K562 (cell line): ENCODE measurements at regions not wholly inside any gene's neighbourhood (a gene's known extent, or its start where the extent isn't known, plus 50 kb on each side); places are given as distances from the start of the nearest gene placed in this dataset.

ENCODE experiments used
- ATAC-seq: fragments of 200-7000 bp; cut with Tn5 transposase; 3 replicates; pipeline ENCODE4 v1.9.1; 2020; ENCODE audit warnings: moderate library complexity
- BruUV-seq: library from RNA; stranded (reverse); fragments of 400-500 nt; replicated peaks from 2 replicates; lab custom pipeline; 2021; lab: Mats Ljungman, UMichigan
- CTCF ChIA-PET: fragments of 300-600 bp; formaldehyde crosslinking; extraction: SDS; loops from one replicate; lab custom pipeline; 2021; ENCODE audit warnings: low intra/inter-chr PET ratio; lab: Yijun Ruan, JAX
- POLR2A ChIA-PET: fragments of 300-600, 350-650 bp; sonication (Branson Sonifier 250); formaldehyde crosslinking; extraction: SDS; loops from one replicate; lab custom pipeline; 2021; ENCODE audit warnings: antibody characterized with exemption, inconsistent platforms; lab: Yijun Ruan, JAX
- DNase-seq, 4 experiments: peaks; one replicate each; pipeline versions ENCODE4 v3.0.0 to v3.0.0-alpha.2; 2011 to 2018; ENCODE audit warnings: low spot score in 3 of 4, mixed read lengths in 3 of 4; ENCODE audit errors: extremely low read depth in 1 of 4
- FAIRE-seq: peaks from 2 replicates; lab custom pipeline; 2011; peaks lifted over from hg19 to GRCh38; lab: Jason Lieb, UNC
- H2AFZ ChIP-seq: 2 replicates; pipeline ENCODE4 v1.6.0; 2011; ENCODE audit warnings: low read depth, low read length, control low read depth, inconsistent platforms
- H3K27ac ChIP-seq: fragments of 200-600 bp; 3 replicates; pipeline ENCODE4 v1.8.0; 2011; ENCODE audit warnings: low read depth, mild to moderate bottlenecking, control low read depth, inconsistent platforms, low read length, moderate library complexity, mixed read lengths; ENCODE audit errors: extremely low read depth
- H3K27me3 ChIP-seq, 2 experiments: fragments of 300-600 bp in 1 of 2; 2 replicates in 1 of 2; 3 replicates in 1 of 2; pipeline versions ENCODE4 v1.6.0 to v1.8.0; 2011; ENCODE audit warnings: inconsistent platforms in 2 of 2, low read length in 2 of 2, mild to moderate bottlenecking in 1 of 2, mixed read lengths in 1 of 2, moderate library complexity in 1 of 2; ENCODE audit not compliant: control insufficient read depth in 2 of 2, insufficient read depth in 2 of 2
- H3K36me3 ChIP-seq: fragments of 300-600 bp; 3 replicates; pipeline ENCODE4 v1.8.0; 2011; ENCODE audit warnings: mild to moderate bottlenecking, low read length, inconsistent platforms; ENCODE audit not compliant: control insufficient read depth, insufficient read depth
- H3K4me1 ChIP-seq, 2 experiments: fragments of 200-600 bp in 1 of 2; replicated peaks in 1 of 2; 2 replicates in 1 of 2; 3 replicates in 1 of 2; pipeline versions ENCODE4 v1.5.1 to v1.8.0; 2011; ENCODE audit warnings: inconsistent platforms in 2 of 2, low read length in 2 of 2, mild to moderate bottlenecking in 1 of 2, mixed read lengths in 1 of 2, moderate library complexity in 1 of 2; ENCODE audit not compliant: control insufficient read depth in 2 of 2, insufficient read depth in 2 of 2
- H3K4me2 ChIP-seq: 2 replicates; pipeline ENCODE4 v1.6.1; 2011; ENCODE audit warnings: low read length, control low read depth, inconsistent platforms, mixed read lengths; ENCODE audit not compliant: insufficient read depth
- H3K4me3 ChIP-seq: fragments of 200-600 bp; sonication (generic), shearing (Covaris generic); 2 replicates; pipeline ENCODE4 v1.5.1; 2016; ENCODE audit warnings: control low read depth, inconsistent platforms
- H3K79me2 ChIP-seq: fragments of 200-600 bp; 3 replicates; pipeline ENCODE4 v1.8.0; 2011; ENCODE audit warnings: low read length, inconsistent platforms; ENCODE audit not compliant: control insufficient read depth, insufficient read depth
- H3K9ac ChIP-seq, 2 experiments: 2 replicates each; pipeline versions ENCODE4 v1.6.0 to v1.6.1; 2011; ENCODE audit warnings: low read depth in 2 of 2, low read length in 2 of 2, control low read depth in 1 of 2, inconsistent platforms in 1 of 2, mild to moderate bottlenecking in 1 of 2, mixed read lengths in 1 of 2; ENCODE audit not compliant: insufficient read depth in 1 of 2
- H3K9me1 ChIP-seq: one replicate; pipeline ENCODE4 v1.6.0; 2011; ENCODE audit warnings: inconsistent platforms, mild to moderate bottlenecking, low read length, moderate library complexity; ENCODE audit not compliant: control insufficient read depth, insufficient read depth
- H3K9me3 ChIP-seq: replicated peaks from 2 replicates; pipeline ENCODE4 v1.5.1; 2011; ENCODE audit warnings: low read depth, low read length, inconsistent platforms; ENCODE audit not compliant: control insufficient read depth, insufficient read depth
- H4K20me1 ChIP-seq: replicated peaks from 2 replicates; pipeline ENCODE4 v1.6.1; 2011; ENCODE audit warnings: low read length, inconsistent platforms, mixed read lengths; ENCODE audit not compliant: control insufficient read depth, insufficient read depth
- AFF1 ChIP-seq, 2 experiments: fragments of 450-650 bp; IDR thresholded peaks; 2 replicates each; pipeline ENCODE4 v1.6.1; 2018; ENCODE audit warnings: mild to moderate bottlenecking in 2 of 2, low read depth in 1 of 2; ENCODE audit not compliant: partially characterized antibody in 2 of 2
- BHLHE40 ChIP-seq: IDR thresholded peaks from 2 replicates; pipeline ENCODE4 v1.6.1; 2011; ENCODE audit warnings: low read length, improper control_type of control experiment
- CBFA2T3 ChIP-seq: fragments of 450-650 bp; IDR thresholded peaks from 2 replicates; pipeline ENCODE4 v1.6.1; 2017
- ERF ChIP-seq: fragments of 450-650 bp; formaldehyde crosslinking; IDR thresholded peaks from 2 replicates; pipeline ENCODE4 v1.4.0; 2020; ENCODE audit warnings: mild to moderate bottlenecking, mixed read lengths
- ETS2 ChIP-seq: IDR thresholded peaks from 2 replicates; pipeline ENCODE4 v1.6.1; 2016; ENCODE audit warnings: borderline replicate concordance, missing genetic modification characterization, mild to moderate bottlenecking, moderate library complexity, missing compliant biosample characterization; ENCODE audit not compliant: poor library complexity, severe bottlenecking
- FOXP1 ChIP-seq: sonication (generic); formaldehyde crosslinking; IDR thresholded peaks from 2 replicates; pipeline ENCODE4 v1.8.0; 2022; ENCODE audit warnings: mild to moderate bottlenecking, missing genetic modification reagents
- HDGF ChIP-seq: fragments of 450-650 bp; IDR thresholded peaks from 2 replicates; pipeline ENCODE4 v1.6.1; 2016
- HMG20A ChIP-seq: fragments of 450-650 bp; formaldehyde crosslinking; conservative IDR thresholded peaks from 2 replicates; pipeline ENCODE4 v1.4.0; 2020; ENCODE audit warnings: mild to moderate bottlenecking, mixed read lengths
- IRF2 ChIP-seq: sonication (generic); formaldehyde crosslinking; IDR thresholded peaks from 2 replicates; pipeline ENCODE4 v1.8.1; 2022; ENCODE audit warnings: mild to moderate bottlenecking, missing genetic modification reagents
- JUND ChIP-seq, 2 experiments: IDR thresholded peaks; 2 replicates in 1 of 2; 3 replicates in 1 of 2; pipeline ENCODE4 v1.6.1; 2011; ENCODE audit warnings: borderline replicate concordance in 2 of 2, low read depth in 2 of 2, low read length in 2 of 2, improper control_type of control experiment in 1 of 2, missing biosample characterization in 1 of 2, missing genetic modification characterization in 1 of 2, missing genetic modification reagents in 1 of 2
- POLR2A ChIP-seq: fragments of 450-650 bp; conservative IDR thresholded peaks from 2 replicates; pipeline ENCODE4 v1.6.1; 2016
- RAD21 ChIP-seq, 2 experiments: fragments of 250-450 bp in 1 of 2; fragments of 450-650 bp in 1 of 2; sonication (Bioruptor Pico) in 1 of 2; formaldehyde crosslinking in 1 of 2; IDR thresholded peaks in 1 of 2; conservative IDR thresholded peaks in 1 of 2; 2 replicates each; pipeline versions ENCODE4 v1.4.0 to v1.8.0; 2020 to 2022; ENCODE audit warnings: mild to moderate bottlenecking in 2 of 2, moderate library complexity in 1 of 2
- ZNF3 ChIP-seq: fragments of 250-450 bp; sonication (Bioruptor Pico); IDR thresholded peaks from 2 replicates; pipeline ENCODE4 v1.5.0; 2021; ENCODE audit warnings: mild to moderate bottlenecking, moderate library complexity
- ZNF431 ChIP-seq: sonication (generic); formaldehyde crosslinking; IDR thresholded peaks from 2 replicates; pipeline ENCODE4 v1.8.0; 2022; ENCODE audit warnings: mild to moderate bottlenecking, missing genetic modification reagents
- ZNF77 ChIP-seq: fragments of 250-450 bp; sonication (Bioruptor Pico); IDR thresholded peaks from 2 replicates; pipeline ENCODE4 v1.5.0; 2020
- WGBS: fragments of 100-300 bp; shearing (Covaris generic); methylation state at CpG from one replicate; pipeline ENCODE4 v1.1.6; 2016; ENCODE audit warnings: low coverage, mixed read lengths; ENCODE audit not compliant: insufficient coverage; ENCODE audit errors: missing lambda C conversion rate; 5-methylcytosine and 5-hydroxymethylcytosine counted together
- in situ Hi-C: fragments of 300-500 bp; cut with MboI; formaldehyde crosslinking; loops from 4 replicates; pipeline ENCODE4 v1.15.0; 2018; ENCODE audit warnings: inconsistent platforms, mixed read lengths
- intact Hi-C: fragments of 100-400 bp; cut with micrococcal nuclease; formaldehyde crosslinking; loops from 2 replicates; pipeline ENCODE4 v1.14.2; 2022

- in situ Hi-C loops: no loop called here
Measured at GRCh38 chr3:127370906-127371305, 83.1 kb upstream of the PRR20G start.

More at GRCh38 chr3:127370906-127371305, 83.1 kb upstream of the PRR20G start:
- H3K4me2 ChIP-seq: no peak overlapping the region
- TF ChIP-seq HMG20A (CRISPR knock-in tag) (no peak), IRF2 (CRISPR knock-in tag) (no peak), POLR2A (no peak), RAD21 (CRISPR knock-in tag; conservative IDR thresholded peaks at IDR 0.05 in 1 of 2, IDR thresholded peaks at IDR 0.05 in 1 of 2) (no peak), FOXP1 (CRISPR knock-in tag) (no peak), ERF (CRISPR knock-in tag) (no peak), JUND (IDR thresholded peaks at IDR 0.05; ENCODE audit: borderline replicate concordance, low read depth, low read length) (no peak), JUND (tag; IDR thresholded peaks at IDR 0.05; ENCODE audit: borderline replicate concordance, low read depth, low read length) (no peak), AFF1 (IDR thresholded peaks at IDR 0.05; ENCODE audit: low read depth in 1 of 2, partially characterized antibody in 2 of 2) (no peak), BHLHE40 (no peak), HDGF (no peak), ZNF3 (CRISPR knock-in tag) (no peak), CBFA2T3 (no peak), ZNF77 (no peak), ETS2 (tag) (no peak), ZNF431 (CRISPR knock-in tag) (no peak)
- TF ChIP-seq, all 486 proteins: peak for 0
- H3K27ac ChIP-seq: no peak overlapping the region
- DNase-seq (no peak), ATAC-seq (no peak), FAIRE-seq (no peak)
- intact Hi-C loops: no loop called here
- no peaks in the 10 kb centered on the region for H3K9me1 ChIP-seq
- no peaks in the 10 kb centered on the region for H4K20me1 ChIP-seq
- ChIA-PET POLR2A (no interaction called here), CTCF (no interaction called here)
- no peak overlapping the region for H3K9ac ChIP-seq
- H2AFZ ChIP-seq: no peak overlapping the region
- no peaks in the 10 kb centered on the region for H3K79me2 ChIP-seq
- H3K4me3 ChIP-seq: no peak overlapping the region
- no peaks in the 10 kb centered on the region for H3K36me3 ChIP-seq
- 0% methylated on average over 1 of the region's 9 CpGs for WGBS
- no TSS peak for BruUV-seq
- H3K4me1 ChIP-seq: no peaks in the 10 kb centered on the region
- no peaks in the 10 kb centered on the region; a peak in 1 of 5 replicates for H3K27me3 ChIP-seq
- no peaks in the 10 kb centered on the region for H3K9me3 ChIP-seq
